ENCODE measurements at regions not wholly inside any gene's neighbourhood (a gene's known extent, or its start where the extent isn't known, plus 50 kb on each side); places are given as distances from the start of the nearest gene placed in this dataset.

DNA sequence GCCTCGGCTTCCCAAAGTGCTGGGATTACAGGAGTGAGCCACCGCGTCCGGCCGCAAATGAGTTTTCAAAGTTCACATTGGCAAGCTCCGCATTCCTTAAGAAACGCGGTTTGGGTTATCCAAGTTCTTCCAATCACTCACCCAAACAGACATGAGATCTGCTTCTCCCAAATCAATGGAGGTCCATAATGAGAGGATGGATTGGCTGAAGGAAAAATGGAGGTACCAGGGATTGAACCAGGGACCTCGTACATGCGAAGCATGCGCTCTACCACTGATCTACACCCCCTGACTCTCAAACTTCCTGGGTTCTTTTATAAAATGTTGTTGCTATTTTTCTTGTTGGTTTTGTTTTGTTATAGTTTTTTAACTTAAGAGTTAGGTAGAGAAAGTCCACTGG is 170.0 kb downstream of the GPX5 start:
- TF ChIP-seq, protein P1, sequence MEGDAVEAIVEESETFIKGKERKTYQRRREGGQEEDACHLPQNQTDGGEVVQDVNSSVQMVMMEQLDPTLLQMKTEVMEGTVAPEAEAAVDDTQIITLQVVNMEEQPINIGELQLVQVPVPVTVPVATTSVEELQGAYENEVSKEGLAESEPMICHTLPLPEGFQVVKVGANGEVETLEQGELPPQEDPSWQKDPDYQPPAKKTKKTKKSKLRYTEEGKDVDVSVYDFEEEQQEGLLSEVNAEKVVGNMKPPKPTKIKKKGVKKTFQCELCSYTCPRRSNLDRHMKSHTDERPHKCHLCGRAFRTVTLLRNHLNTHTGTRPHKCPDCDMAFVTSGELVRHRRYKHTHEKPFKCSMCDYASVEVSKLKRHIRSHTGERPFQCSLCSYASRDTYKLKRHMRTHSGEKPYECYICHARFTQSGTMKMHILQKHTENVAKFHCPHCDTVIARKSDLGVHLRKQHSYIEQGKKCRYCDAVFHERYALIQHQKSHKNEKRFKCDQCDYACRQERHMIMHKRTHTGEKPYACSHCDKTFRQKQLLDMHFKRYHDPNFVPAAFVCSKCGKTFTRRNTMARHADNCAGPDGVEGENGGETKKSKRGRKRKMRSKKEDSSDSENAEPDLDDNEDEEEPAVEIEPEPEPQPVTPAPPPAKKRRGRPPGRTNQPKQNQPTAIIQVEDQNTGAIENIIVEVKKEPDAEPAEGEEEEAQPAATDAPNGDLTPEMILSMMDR (IDR thresholded peaks at IDR 0.05): no peak
- TF ChIP-seq EP300 (IDR thresholded peaks at IDR 0.05) (no peak), RCOR1 (IDR thresholded peaks at IDR 0.05; ENCODE audit: low read depth, low read length) (no peak), RAD21 (conservative IDR thresholded peaks at IDR 0.05 in 1 of 2, IDR thresholded peaks at IDR 0.05 in 1 of 2) (no peak), EHF (CRISPR knock-in tag; IDR thresholded peaks at IDR 0.05) (no peak), KDM1A (IDR thresholded peaks at IDR 0.05; ENCODE audit: low read depth) (no peak), CEBPB (IDR thresholded peaks at IDR 0.05) (no peak), SMC3 (IDR thresholded peaks at IDR 0.05) (no peak), HOXA7 (CRISPR knock-in tag; IDR thresholded peaks at IDR 0.05) (no peak), JUNB (IDR thresholded peaks at IDR 0.05) (no peak), KDM5A (IDR thresholded peaks at IDR 0.05) (no peak)

Data from A549 (cell line).